WTC11 (cell line): ENCODE measurements at regions not wholly inside any gene's neighbourhood (a gene's known extent, or its start where the extent isn't known, plus 50 kb on each side); places are given as distances from the start of the nearest gene placed in this dataset.

ENCODE experiments used
- ATAC-seq: fragments of 200-7000 bp; cut with Tn5 transposase; 2 replicates; pipeline ENCODE4 v1.10.0; 2021; ENCODE audit warnings: mild to moderate bottlenecking, moderate library complexity
- CTCF ChIA-PET: fragments of 300-600 bp; sonication (Branson Sonifier 250); formaldehyde crosslinking; loops from one replicate; lab custom pipeline; 2021; ENCODE audit warnings: antibody characterized with exemption; lab: Charles Lee
- POLR2A ChIA-PET: fragments of 350-600 bp; sonication (Branson Sonifier 250); formaldehyde crosslinking; loops from one replicate; lab custom pipeline; 2021; ENCODE audit warnings: antibody characterized with exemption; lab: Charles Lee
- DNase-seq: peaks from one replicate; pipeline ENCODE4 v3.0.0; 2021; ENCODE audit warnings: low spot score
- H3K27ac Mint-ChIP-seq: 2 replicates; pipeline ENCODE4 v1.8.0; 2021; ENCODE audit warnings: mixed read lengths
- H3K27me3 Mint-ChIP-seq: 2 replicates; pipeline ENCODE4 v1.8.0; 2021; ENCODE audit warnings: low read depth, mild to moderate bottlenecking, moderate library complexity, mixed read lengths
- H3K36me3 Mint-ChIP-seq: 2 replicates; pipeline ENCODE4 v1.8.0; 2021; ENCODE audit warnings: mixed read lengths
- H3K4me1 Mint-ChIP-seq: 2 replicates; pipeline ENCODE4 v1.8.0; 2022; ENCODE audit warnings: mixed read lengths
- H3K4me3 Mint-ChIP-seq: 2 replicates; pipeline ENCODE4 v1.8.0; 2021; ENCODE audit warnings: mild to moderate bottlenecking, moderate library complexity, mixed read lengths
- H3K9me3 Mint-ChIP-seq: 2 replicates; pipeline ENCODE4 v1.8.0; 2021; ENCODE audit warnings: mixed read lengths
- ATF2 ChIP-seq: sonication (generic); formaldehyde crosslinking; IDR thresholded peaks from 2 replicates; pipeline ENCODE4 v1.8.1; 2022; ENCODE audit warnings: low read depth, missing genetic modification reagents, borderline replicate concordance
- EMX1 ChIP-seq: fragments of 250-450 bp; sonication (Bioruptor Pico); IDR thresholded peaks from 2 replicates; pipeline ENCODE4 v1.8.0; 2021; ENCODE audit warnings: mild to moderate bottlenecking
- ERG ChIP-seq: fragments of 250-450 bp; sonication (Bioruptor Pico); IDR thresholded peaks from 2 replicates; pipeline ENCODE4 v1.8.0; 2021; ENCODE audit warnings: mild to moderate bottlenecking
- ESRRA ChIP-seq: sonication (generic); formaldehyde crosslinking; IDR thresholded peaks from 2 replicates; pipeline ENCODE4 v1.8.1; 2022; ENCODE audit warnings: mild to moderate bottlenecking, missing genetic modification reagents, borderline replicate concordance
- GRHL2 ChIP-seq: fragments of 250-450 bp; sonication (Bioruptor Pico); IDR thresholded peaks from 2 replicates; pipeline ENCODE4 v1.8.0; 2022; ENCODE audit warnings: mild to moderate bottlenecking, moderate library complexity; ENCODE audit not compliant: insufficient replicate concordance, severe bottlenecking
- NFYB ChIP-seq: sonication (generic); formaldehyde crosslinking; conservative IDR thresholded peaks from 2 replicates; pipeline ENCODE4 v1.8.0; 2022; ENCODE audit warnings: low read depth, missing genetic modification reagents
- SP1 ChIP-seq: sonication (generic); formaldehyde crosslinking; conservative IDR thresholded peaks from 2 replicates; pipeline ENCODE4 v1.8.1; 2022; ENCODE audit warnings: missing genetic modification reagents
- USF2 ChIP-seq: sonication (generic); formaldehyde crosslinking; IDR thresholded peaks from 2 replicates; pipeline ENCODE4 v1.8.1; 2023; ENCODE audit warnings: mild to moderate bottlenecking, missing genetic modification reagents, moderate library complexity
- ZNF232 ChIP-seq: sonication (generic); formaldehyde crosslinking; IDR thresholded peaks from 2 replicates; pipeline ENCODE4 v1.8.0; 2022; ENCODE audit warnings: mild to moderate bottlenecking, missing genetic modification reagents
- ZNF396 ChIP-seq: fragments of 250-450 bp; sonication (Bioruptor Pico); IDR thresholded peaks from 2 replicates; pipeline ENCODE4 v1.8.0; 2021; ENCODE audit warnings: mild to moderate bottlenecking, moderate library complexity, borderline replicate concordance
- ZNF425 ChIP-seq: fragments of 250-450 bp; sonication (Bioruptor Pico); conservative IDR thresholded peaks from 2 replicates; pipeline ENCODE4 v1.9.0; 2021; ENCODE audit warnings: mild to moderate bottlenecking
- TF ChIP-seq, protein P1 (sequence below): sonication (generic); formaldehyde crosslinking; IDR thresholded peaks from 2 replicates; pipeline ENCODE4 v1.8.0; 2022; ENCODE audit warnings: mild to moderate bottlenecking, missing genetic modification reagents
- TF ChIP-seq, protein P2 (sequence below): fragments of 250-450 bp; sonication (Bioruptor Pico); IDR thresholded peaks from 2 replicates; pipeline ENCODE4 v1.9.0; 2021; ENCODE audit warnings: moderate library complexity, mild to moderate bottlenecking, inconsistent platforms, borderline replicate concordance
- TF ChIP-seq, protein P3 (sequence below): fragments of 250-450 bp; sonication (Bioruptor Pico); IDR thresholded peaks from 2 replicates; pipeline ENCODE4 v1.9.0; 2021; ENCODE audit warnings: mild to moderate bottlenecking
- TF ChIP-seq, protein P4 (sequence below): fragments of 200-600 bp; IDR thresholded peaks from 2 replicates; pipeline ENCODE4 v1.8.0; 2022; ENCODE audit warnings: antibody characterized with exemption
- TF ChIP-seq, protein P5 (sequence below): fragments of 250-450 bp; sonication (Bioruptor Pico); IDR thresholded peaks from 2 replicates; pipeline ENCODE4 v1.9.0; 2021; ENCODE audit warnings: mild to moderate bottlenecking, borderline replicate concordance

DNA sequence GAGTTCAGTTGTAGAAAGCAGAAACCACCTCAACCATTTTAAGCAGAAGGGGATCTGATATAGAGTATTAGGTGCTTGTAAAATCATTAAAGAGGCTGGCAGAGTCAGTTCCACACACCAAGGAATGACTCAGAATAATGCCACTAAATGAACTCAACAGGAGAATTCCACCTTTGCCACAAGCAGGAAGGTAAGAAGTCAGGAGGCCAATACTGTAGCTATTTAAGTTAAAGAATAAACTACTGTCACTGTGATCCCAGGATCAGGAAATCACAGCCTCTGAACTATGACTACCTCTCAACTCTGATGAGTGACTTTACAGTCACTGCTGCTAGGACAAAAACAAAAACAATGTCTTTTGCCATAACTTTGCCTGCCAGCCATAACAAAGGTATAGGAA is 52.5 kb upstream of the PRMT6 start:
- Mint-ChIP-seq H3K36me3 (no peaks in the 10 kb centered on the region), H3K9me3 (no peaks in the 10 kb centered on the region), H3K27me3 (no peaks in the 10 kb centered on the region), H3K4me3 (no peak overlapping the region)
- CTCF ChIA-PET, result no interaction called here
- DNase-seq (no peak), ATAC-seq (no peak)
- TF ChIP-seq EMX1 (CRISPR knock-in tag) (no peak), ESRRA (CRISPR knock-in tag) (no peak), GRHL2 (CRISPR knock-in tag) (no peak), ATF2 (CRISPR knock-in tag) (no peak), SP1 (CRISPR knock-in tag) (no peak), ERG (no peak), ZNF425 (CRISPR knock-in tag) (no peak), ZNF232 (no peak), USF2 (no peak), ZNF396 (no peak), NFYB (CRISPR knock-in tag) (no peak)
- TF ChIP-seq, protein P1, sequence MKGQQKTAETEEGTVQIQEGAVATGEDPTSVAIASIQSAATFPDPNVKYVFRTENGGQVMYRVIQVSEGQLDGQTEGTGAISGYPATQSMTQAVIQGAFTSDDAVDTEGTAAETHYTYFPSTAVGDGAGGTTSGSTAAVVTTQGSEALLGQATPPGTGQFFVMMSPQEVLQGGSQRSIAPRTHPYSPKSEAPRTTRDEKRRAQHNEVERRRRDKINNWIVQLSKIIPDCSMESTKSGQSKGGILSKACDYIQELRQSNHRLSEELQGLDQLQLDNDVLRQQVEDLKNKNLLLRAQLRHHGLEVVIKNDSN (CRISPR knock-in tag), result no peak
- TF ChIP-seq, protein P2, sequence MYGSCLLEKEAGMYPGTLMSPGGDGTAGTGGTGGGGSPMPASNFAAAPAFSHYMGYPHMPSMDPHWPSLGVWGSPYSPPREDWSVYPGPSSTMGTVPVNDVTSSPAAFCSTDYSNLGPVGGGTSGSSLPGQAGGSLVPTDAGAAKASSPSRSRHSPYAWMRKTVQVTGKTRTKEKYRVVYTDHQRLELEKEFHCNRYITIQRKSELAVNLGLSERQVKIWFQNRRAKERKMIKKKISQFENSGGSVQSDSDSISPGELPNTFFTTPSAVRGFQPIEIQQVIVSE (CRISPR knock-in tag), result no peak
- TF ChIP-seq, protein P3, sequence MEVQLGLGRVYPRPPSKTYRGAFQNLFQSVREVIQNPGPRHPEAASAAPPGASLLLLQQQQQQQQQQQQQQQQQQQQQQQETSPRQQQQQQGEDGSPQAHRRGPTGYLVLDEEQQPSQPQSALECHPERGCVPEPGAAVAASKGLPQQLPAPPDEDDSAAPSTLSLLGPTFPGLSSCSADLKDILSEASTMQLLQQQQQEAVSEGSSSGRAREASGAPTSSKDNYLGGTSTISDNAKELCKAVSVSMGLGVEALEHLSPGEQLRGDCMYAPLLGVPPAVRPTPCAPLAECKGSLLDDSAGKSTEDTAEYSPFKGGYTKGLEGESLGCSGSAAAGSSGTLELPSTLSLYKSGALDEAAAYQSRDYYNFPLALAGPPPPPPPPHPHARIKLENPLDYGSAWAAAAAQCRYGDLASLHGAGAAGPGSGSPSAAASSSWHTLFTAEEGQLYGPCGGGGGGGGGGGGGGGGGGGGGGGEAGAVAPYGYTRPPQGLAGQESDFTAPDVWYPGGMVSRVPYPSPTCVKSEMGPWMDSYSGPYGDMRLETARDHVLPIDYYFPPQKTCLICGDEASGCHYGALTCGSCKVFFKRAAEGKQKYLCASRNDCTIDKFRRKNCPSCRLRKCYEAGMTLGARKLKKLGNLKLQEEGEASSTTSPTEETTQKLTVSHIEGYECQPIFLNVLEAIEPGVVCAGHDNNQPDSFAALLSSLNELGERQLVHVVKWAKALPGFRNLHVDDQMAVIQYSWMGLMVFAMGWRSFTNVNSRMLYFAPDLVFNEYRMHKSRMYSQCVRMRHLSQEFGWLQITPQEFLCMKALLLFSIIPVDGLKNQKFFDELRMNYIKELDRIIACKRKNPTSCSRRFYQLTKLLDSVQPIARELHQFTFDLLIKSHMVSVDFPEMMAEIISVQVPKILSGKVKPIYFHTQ (CRISPR knock-in tag), result no peak
- TF ChIP-seq, protein P4, sequence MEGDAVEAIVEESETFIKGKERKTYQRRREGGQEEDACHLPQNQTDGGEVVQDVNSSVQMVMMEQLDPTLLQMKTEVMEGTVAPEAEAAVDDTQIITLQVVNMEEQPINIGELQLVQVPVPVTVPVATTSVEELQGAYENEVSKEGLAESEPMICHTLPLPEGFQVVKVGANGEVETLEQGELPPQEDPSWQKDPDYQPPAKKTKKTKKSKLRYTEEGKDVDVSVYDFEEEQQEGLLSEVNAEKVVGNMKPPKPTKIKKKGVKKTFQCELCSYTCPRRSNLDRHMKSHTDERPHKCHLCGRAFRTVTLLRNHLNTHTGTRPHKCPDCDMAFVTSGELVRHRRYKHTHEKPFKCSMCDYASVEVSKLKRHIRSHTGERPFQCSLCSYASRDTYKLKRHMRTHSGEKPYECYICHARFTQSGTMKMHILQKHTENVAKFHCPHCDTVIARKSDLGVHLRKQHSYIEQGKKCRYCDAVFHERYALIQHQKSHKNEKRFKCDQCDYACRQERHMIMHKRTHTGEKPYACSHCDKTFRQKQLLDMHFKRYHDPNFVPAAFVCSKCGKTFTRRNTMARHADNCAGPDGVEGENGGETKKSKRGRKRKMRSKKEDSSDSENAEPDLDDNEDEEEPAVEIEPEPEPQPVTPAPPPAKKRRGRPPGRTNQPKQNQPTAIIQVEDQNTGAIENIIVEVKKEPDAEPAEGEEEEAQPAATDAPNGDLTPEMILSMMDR, result no peak
- TF ChIP-seq, protein P5, sequence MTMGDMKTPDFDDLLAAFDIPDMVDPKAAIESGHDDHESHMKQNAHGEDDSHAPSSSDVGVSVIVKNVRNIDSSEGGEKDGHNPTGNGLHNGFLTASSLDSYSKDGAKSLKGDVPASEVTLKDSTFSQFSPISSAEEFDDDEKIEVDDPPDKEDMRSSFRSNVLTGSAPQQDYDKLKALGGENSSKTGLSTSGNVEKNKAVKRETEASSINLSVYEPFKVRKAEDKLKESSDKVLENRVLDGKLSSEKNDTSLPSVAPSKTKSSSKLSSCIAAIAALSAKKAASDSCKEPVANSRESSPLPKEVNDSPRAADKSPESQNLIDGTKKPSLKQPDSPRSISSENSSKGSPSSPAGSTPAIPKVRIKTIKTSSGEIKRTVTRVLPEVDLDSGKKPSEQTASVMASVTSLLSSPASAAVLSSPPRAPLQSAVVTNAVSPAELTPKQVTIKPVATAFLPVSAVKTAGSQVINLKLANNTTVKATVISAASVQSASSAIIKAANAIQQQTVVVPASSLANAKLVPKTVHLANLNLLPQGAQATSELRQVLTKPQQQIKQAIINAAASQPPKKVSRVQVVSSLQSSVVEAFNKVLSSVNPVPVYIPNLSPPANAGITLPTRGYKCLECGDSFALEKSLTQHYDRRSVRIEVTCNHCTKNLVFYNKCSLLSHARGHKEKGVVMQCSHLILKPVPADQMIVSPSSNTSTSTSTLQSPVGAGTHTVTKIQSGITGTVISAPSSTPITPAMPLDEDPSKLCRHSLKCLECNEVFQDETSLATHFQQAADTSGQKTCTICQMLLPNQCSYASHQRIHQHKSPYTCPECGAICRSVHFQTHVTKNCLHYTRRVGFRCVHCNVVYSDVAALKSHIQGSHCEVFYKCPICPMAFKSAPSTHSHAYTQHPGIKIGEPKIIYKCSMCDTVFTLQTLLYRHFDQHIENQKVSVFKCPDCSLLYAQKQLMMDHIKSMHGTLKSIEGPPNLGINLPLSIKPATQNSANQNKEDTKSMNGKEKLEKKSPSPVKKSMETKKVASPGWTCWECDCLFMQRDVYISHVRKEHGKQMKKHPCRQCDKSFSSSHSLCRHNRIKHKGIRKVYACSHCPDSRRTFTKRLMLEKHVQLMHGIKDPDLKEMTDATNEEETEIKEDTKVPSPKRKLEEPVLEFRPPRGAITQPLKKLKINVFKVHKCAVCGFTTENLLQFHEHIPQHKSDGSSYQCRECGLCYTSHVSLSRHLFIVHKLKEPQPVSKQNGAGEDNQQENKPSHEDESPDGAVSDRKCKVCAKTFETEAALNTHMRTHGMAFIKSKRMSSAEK (CRISPR knock-in tag), result no peak
- TF ChIP-seq, all 79 proteins: peak for 0
- Mint-ChIP-seq H3K27ac (no peak overlapping the region), H3K4me1 (no peaks in the 10 kb centered on the region)
- POLR2A ChIA-PET, result no interaction called here
